ENCODE measurements at regions not wholly inside any gene's neighbourhood (a gene's known extent, or its start where the extent isn't known, plus 50 kb on each side); places are given as distances from the start of the nearest gene placed in this dataset.

GRCh38 chr16:85383836-85384832, 229.0 kb upstream of the GSE1 start:
- Histone ChIP-seq H2BK15ac (ENCODE audit: low read depth, low read length) (no peak overlapping the region), H3K23me2 (ENCODE audit: insufficient read length, low read depth, low read length, poor library complexity, severe bottlenecking) (no peaks in the 10 kb centered on the region), H2AK5ac (ENCODE audit: insufficient read length, low read length) (no peak overlapping the region), H3K9ac (ENCODE audit: extremely low read depth, insufficient read length, low read length) (no peak overlapping the region), H3K14ac (ENCODE audit: insufficient read depth, low read length) (no peak overlapping the region; the same call in 1 of the 2 replicates), H3K4ac (ENCODE audit: low read depth, low read length) (no peak overlapping the region), H4K20me1 (ENCODE audit: control insufficient read depth, insufficient read depth, insufficient read length) (peaks cover 3% of the 10 kb centered on the region), H2AFZ (ENCODE audit: low read length) (no peak overlapping the region), H2BK12ac (ENCODE audit: insufficient read length, low read depth, low read length) (no peak overlapping the region), H2BK120ac (ENCODE audit: low read depth, low read length, poor library complexity, severe bottlenecking) (no peak overlapping the region), H3K27ac (ENCODE audit: insufficient read length, low read depth, low read length) (no peak overlapping the region), H3K79me1 (ENCODE audit: insufficient read depth, low read depth, low read length, poor library complexity, severe bottlenecking) (no peaks in the 10 kb centered on the region), H2BK20ac (ENCODE audit: low read depth, low read length, poor library complexity, severe bottlenecking) (no peak overlapping the region), H3K18ac (ENCODE audit: insufficient read length, low read depth, low read length) (no peak overlapping the region), H4K5ac (ENCODE audit: insufficient read length, low read depth, low read length) (no peak overlapping the region), H3K27me3 (ENCODE audit: insufficient read depth, low read length) (no peaks in the 10 kb centered on the region), H4K91ac (ENCODE audit: insufficient read length, low read depth, low read length) (no peak overlapping the region), H3K4me1 (ENCODE audit: insufficient read depth, low read length) (no peaks in the 10 kb centered on the region; the same call in 1 of the 2 replicates), H2BK5ac (ENCODE audit: insufficient read length, low read length) (no peak overlapping the region), H3K9me3 (ENCODE audit: control insufficient read depth, low read depth, low read length) (no peaks in the 10 kb centered on the region), H3K23ac (ENCODE audit: insufficient read length, low read depth, low read length) (no peak overlapping the region), H4K8ac (replicated peaks; ENCODE audit: insufficient read length, low read depth, low read length) (no peak overlapping the region), H3K4me2 (ENCODE audit: insufficient read depth, insufficient read length, low read length) (no peak overlapping the region), H3K79me2 (ENCODE audit: insufficient read depth, low read length) (no peaks in the 10 kb centered on the region), H3K56ac (ENCODE audit: insufficient read length, low read depth, low read length) (no peak overlapping the region), H3T11ph (ENCODE audit: low read length) (no peak overlapping the region)
- WGBS (ENCODE audit: extremely low coverage, insufficient read length, low lambda C conversion rate) = no CpG with 5 or more reads among the region's 19 CpGs
- Mint-ChIP-seq H3K9me3 (peaks cover 0 to 2% of the 10 kb centered on the region in 2 experiments; a peak in 1 of 5 replicates), H3K4me1 (peaks cover 6 to 17% of the 10 kb centered on the region in 2 experiments), H3K4me3 (no peak overlapping the region), H3K27ac (peak overlapping the region in 2 of 3 experiments; percentile 64 to 86; a peak in 3 of 7 replicates), H3K36me3 (ENCODE audit: insufficient read depth in 1 of 3, low read depth in 3 of 3) (no peaks in the 10 kb centered on the region), H3K27me3 (ENCODE audit: low read depth) (peaks cover 1% of the 10 kb centered on the region; the same call in 1 of the 2 replicates)
- TF ChIP-seq CTCF (conservative IDR thresholded peaks at IDR 0.05) = no peak
- DNase-seq = no peak

All from H9 (cell line).